HEK293T (cell line): ENCODE measurements at regions not wholly inside any gene's neighbourhood (a gene's known extent, or its start where the extent isn't known, plus 50 kb on each side); places are given as distances from the start of the nearest gene placed in this dataset.

Experiments used
- ARNT ChIP-seq: fragments of 450-650 bp; IDR thresholded peaks from 2 replicates; pipeline ENCODE4 v1.6.1; 2017; ENCODE audit warnings: mild to moderate bottlenecking
- BHLHE40 ChIP-seq: fragments of 450-650 bp; IDR thresholded peaks from 2 replicates; pipeline ENCODE4 v1.6.1; 2016; ENCODE audit warnings: mild to moderate bottlenecking, moderate library complexity, borderline replicate concordance
- ELF4 ChIP-seq: fragments of 450-650 bp; IDR thresholded peaks from 2 replicates; pipeline ENCODE4 v1.6.1; 2017; ENCODE audit warnings: antibody characterized with exemption
- FOXM1 ChIP-seq: fragments of 450-650 bp; IDR thresholded peaks from 2 replicates; pipeline ENCODE4 v1.6.1; 2017; ENCODE audit warnings: mild to moderate bottlenecking, borderline replicate concordance
- L3MBTL2 ChIP-seq: fragments of 450-650 bp; conservative IDR thresholded peaks from 2 replicates; pipeline ENCODE4 v1.6.1; 2016; ENCODE audit warnings: mild to moderate bottlenecking
- LEF1 ChIP-seq: fragments of 450-650 bp; IDR thresholded peaks from 2 replicates; pipeline ENCODE4 v1.6.1; 2017; ENCODE audit warnings: mild to moderate bottlenecking, borderline replicate concordance
- SP1 ChIP-seq: fragments of 450-650 bp; IDR thresholded peaks from 2 replicates; pipeline ENCODE4 v1.6.1; 2017
- TARDBP ChIP-seq: fragments of 450-650 bp; IDR thresholded peaks from 2 replicates; pipeline ENCODE4 v1.6.1; 2016
- TF ChIP-seq, protein P1 (sequence below): fragments of 450-650 bp; IDR thresholded peaks from 2 replicates; pipeline ENCODE4 v1.6.1; 2016

- TF ChIP-seq, protein P1, sequence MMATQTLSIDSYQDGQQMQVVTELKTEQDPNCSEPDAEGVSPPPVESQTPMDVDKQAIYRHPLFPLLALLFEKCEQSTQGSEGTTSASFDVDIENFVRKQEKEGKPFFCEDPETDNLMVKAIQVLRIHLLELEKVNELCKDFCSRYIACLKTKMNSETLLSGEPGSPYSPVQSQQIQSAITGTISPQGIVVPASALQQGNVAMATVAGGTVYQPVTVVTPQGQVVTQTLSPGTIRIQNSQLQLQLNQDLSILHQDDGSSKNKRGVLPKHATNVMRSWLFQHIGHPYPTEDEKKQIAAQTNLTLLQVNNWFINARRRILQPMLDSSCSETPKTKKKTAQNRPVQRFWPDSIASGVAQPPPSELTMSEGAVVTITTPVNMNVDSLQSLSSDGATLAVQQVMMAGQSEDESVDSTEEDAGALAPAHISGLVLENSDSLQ, result no peak
- TF ChIP-seq L3MBTL2 (no peak), SP1 (no peak), ARNT (no peak), BHLHE40 (no peak), TARDBP (no peak), FOXM1 (no peak), ELF4 (no peak), LEF1 (no peak)
Observed at GRCh38 chr13:48154671-48155070, 59.8 kb upstream of the MED4 start.
